Superior temporal gyrus (tissue), 1 donor: ENCODE measurements at regions not wholly inside any gene's neighbourhood (a gene's known extent, or its start where the extent isn't known, plus 50 kb on each side); places are given as distances from the start of the nearest gene placed in this dataset.

Source experiments
- DNase-seq: peaks from one replicate; pipeline ENCODE4 v3.0.0-alpha.2; 2016; ENCODE audit errors: extremely low spot score

DNA sequence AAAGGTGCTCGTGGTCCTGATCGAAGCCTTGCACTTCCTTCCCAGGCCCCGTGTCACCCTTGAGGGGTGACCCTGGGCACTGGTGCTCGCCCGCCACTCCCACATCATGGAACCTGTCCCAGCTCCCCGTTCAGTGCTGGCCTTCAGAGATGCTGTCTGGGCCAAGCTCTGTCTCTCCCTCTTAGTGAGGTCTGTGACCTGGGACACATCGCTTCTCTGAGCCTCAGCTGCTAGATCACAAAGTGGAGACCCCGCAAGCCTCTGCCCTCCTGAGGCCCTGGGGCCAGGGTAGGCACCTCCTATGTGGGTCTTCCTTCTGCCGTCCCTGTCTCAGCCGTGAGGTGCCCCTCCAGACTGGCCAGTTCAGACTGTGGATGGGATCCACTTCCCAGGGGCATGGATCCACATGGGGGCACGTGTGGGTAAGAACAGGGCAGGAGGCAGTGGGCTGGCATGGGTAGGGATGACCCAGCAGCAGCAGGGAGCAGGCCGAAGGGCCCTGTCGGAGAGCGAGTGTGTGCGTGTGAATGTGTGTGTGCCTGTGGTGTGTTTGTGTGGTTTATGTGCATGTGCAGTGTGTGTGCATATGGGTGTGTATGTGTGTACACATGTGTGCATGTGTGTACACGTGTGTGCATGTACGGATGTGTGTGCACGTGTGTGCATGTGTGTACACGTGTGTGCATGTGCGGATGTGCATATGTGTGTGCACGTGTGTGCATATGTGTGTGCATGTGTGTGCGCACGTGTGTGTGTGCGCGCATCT lies 1073.7 kb downstream of the BRD1 start:
- no peak for DNase-seq

DNA sequence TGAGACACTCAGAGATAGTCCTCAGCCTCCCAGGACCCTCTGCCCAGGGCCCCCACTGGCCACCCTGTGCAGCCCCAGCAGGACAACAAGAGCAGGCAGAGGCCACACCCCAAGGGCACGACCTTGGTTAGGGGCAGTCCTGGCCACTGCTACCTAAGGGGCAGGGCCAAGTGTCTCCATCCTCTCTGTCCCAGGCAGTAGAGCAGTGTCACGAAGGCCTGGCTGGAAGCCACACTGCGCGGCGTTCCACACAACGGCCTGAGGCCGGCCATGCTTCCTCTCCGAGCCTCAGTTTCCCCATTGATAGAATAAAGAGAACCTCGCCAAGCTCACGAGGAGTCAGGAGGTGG lies 1074.3 kb downstream of the BRD1 start:
- DNase-seq = no peak

- DNase-seq = no peak
Measured at GRCh38 chr22:48752451-48753380, 1075.0 kb downstream of the BRD1 start.

DNA sequence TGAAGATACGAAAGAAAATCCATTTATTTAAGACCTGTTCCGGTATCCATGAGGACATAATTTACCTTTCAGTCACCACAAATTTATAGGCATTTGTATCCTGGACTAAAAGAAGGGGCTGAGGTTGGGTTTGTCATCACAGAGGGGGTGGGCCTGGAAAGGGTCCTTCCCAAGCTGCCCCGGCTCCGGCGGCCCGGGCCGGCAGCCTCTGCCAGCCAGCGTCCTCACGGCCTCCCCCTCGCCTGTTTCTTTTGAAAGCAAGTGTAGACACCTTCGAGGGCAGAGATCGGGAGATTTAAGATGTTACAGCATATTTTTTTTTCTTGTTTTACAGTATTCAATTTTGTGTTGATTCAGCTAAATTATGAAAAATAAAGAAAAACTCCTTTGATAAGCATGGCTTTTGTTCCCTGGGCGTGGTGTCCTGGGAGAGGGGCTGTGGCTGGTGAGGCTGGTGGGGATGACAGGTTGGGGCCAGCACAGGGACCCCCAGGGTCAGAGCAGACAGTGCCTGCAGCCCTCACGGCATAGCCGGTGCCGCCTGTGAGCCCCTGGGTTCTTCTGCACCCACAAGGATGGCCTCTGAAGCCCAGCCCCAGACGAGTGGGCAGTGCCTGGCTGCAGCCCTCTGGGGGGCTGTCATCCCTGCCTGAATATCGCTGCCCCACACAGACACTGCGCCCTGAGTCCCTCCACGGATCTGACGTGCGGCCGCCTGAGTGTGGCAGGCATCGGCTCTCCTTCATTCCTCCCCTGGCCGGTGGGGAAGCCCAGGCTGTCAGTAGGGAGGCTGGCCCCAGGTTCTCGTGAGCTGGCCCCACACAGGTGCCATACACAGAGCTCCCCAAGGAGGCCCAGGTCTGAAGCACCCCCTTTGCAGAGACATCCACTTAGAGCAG lies 1075.9 kb downstream of the BRD1 start:
- no peak for DNase-seq

DNA sequence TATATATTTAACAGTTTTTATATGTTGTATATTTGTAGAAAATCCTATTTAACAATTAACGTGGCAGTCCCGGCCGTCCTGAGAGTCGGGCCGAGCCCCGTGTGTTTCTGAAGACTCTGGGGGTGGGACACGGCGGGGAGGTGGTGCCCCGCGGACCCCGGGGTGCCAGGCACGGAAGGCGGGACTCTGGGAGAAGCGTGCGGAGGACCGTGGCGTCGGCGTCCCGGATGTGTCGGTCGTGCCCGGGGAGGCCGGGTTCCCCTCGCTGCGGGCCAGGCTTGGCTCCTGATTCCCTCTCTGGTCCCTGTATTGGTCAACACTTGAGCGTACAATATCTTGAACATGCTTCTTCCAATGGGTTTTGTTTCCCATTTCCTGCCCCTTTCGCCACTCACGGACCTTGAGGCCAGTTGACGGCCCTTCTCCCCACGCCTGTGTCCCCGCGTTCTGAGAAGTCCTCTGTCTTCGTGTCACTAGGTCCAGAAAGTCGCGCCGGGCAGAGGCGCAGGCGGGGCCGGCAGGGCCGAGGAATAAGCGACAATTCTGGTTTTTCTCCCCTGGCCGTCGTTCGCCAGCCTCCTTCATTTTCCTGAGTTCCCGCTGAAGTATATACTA lies 1076.7 kb downstream of the BRD1 start:
- no peak for DNase-seq

GRCh38 chr22:48750282-48750681 lies 1077.4 kb downstream of the BRD1 start:
- DNase-seq = no peak

- DNase-seq = no peak
Measured at GRCh38 chr22:48749555-48750227, 1078.0 kb downstream of the BRD1 start.

DNA sequence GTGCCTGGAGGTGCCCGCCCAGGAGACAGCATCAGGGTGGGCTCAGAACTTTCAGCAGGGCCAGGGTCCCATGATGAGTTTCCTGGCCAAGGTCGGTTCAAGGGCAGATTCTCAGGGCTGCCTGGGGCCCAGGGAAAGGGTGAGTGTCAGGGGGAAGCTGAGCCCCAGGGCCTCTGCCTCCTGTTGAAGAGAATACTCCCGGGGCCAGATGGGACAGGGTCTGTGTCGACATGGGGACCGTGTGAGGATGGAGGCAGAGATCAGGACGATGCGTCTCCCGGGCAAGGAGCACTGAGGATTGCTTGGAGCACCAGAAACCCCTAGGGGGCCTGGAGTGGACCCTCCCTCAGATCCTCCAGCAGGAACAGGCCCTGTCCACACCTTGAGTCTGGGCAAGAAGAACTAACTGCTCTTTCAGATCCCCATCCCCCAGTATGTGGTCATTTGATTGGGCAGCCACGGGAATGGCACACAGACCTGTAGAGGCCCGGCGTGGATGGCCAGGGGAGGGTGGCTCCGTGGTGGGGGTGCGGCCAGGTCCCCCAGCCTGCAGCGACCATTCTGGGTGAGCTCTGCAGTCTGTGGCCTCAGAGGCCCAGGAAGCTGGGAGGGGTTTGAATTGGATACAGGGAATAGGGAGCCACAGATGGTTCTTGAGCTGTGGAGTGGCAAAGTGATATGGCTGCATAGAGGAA lies 1078.7 kb downstream of the BRD1 start:
- DNase-seq = no peak

- no peak for DNase-seq
Measured at GRCh38 chr22:48748113-48748859, 1079.4 kb downstream of the BRD1 start.

DNA sequence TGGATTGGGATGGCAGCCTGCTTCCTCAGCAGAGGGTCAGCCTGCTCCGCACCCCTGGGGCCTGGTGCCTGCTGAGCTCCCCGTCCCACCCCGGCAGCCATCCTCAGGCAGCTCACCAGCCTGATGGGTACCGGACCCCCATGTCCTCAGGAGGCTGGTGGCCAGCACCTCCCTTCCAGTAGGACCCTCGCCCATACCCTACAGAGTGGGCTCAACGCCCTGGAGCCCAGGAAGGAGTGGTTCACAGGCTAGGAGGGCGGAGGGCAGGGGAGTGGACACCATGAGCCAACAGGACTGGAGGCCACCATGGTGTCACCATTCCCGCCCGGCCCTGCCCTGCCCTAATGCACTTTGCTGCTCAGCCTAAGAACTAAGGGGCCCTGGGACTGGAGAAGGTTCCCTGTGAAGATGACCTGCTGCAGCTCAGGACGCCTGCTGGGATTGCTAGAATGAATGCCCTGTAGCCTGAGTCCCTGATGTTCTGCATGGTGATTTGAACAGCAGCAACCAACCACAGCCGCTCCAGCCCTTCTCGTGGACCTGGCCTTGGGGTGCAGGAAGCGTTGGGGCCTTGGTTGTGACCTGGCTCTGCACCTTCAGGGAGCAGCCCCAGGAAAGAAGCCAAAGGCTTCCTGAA lies 1080.8 kb downstream of the BRD1 start:
- no peak for DNase-seq

DNA sequence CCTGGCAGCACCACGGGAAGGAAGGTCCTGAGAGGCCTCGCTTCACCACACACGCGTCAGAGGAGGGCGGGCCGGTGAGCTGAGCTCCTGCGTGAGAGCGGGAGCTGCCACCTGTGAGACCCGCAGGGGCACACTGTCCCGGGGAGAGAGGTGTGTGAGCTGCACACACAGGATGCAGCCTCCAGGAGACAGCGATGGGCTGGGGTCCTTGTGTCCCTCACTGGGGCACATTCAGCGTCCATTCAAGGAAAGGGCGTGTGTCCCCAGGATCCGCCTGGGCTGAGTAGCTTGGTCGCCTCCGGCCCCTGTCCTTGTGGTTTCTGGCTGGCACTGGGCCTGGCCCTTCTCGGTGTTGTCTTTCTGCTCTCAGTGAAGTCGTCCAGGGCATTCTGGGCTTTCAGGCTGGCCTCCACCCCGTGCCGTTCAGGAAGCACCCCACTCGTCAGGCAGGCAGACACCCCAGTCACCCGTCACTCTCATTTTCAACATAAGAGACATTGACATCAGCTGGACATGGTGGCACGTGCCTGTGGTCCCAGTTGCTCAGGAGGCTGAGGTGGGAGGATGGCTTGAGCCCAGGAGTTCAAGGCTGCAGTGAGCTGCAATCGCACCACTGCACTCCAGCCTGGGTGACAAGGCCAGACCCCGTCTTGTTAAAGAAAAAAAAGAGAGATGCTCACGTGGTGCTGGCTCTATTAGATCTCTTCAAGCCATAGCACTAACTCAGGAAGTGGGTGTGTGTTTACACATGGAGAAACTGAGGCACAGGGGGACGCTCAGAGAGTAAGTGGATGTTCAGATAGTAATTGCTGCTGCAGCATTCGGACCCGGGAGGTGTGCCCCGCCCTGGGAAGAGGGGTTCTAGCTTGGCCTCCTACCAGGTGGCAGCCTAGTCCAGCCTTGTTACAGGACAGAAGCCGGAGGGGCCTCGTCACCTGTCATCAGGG lies 1081.6 kb downstream of the BRD1 start:
- DNase-seq = no peak

GRCh38 chr22:48744967-48745841 lies 1082.5 kb downstream of the BRD1 start:
- no peak for DNase-seq

DNA sequence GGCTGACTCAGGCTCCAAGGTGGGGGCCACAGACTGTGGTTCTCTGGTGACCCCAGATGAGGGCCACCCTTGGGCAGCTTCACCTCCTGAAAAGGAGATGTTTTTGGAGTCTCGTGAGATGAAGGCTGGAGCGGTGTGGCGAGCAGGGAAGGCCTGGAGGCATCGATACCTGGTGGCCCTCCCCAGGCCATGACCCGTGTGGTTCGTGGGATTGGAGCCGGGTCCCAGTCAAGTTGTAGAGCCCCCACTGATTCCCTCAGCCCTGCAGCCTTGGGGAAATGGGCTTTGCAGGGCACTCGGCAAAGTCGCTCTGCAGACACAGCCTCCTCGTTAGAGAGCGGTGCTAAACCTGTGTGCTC lies 1083.4 kb downstream of the BRD1 start:
- no peak for DNase-seq

DNA sequence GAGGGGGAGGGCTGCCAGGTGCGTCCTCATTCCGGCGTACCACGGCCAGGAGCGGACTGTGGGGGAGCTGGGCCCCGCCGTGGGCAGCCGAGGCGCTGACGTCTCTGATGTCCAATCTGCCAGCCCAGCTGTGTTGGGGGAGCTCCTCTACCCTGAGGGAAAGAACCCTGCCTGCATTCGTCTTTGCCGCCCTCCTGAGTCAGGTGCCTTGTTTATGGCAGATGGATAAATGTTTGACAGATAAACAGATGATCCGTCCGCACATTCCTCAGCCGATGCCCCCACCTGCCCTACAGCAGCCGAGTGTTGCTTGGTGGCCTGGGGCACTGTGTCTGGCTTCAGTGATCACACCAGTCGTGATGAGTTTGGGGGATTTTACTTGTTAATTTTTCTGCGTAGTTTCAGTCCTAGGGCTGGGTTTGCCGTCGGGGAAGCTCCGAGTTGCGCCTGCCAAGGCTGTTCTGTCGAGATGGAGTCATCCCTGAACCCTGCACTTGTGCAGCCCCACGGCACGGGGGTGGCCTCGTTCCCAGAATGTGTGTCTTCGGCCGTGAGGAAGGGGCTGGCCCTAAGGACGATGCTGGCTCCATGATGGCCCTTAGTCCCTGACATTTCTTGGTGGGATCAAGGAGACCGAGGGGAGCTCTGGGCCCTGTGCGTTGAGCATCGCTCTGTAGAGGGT lies 1083.9 kb downstream of the BRD1 start:
- DNase-seq = no peak

DNA sequence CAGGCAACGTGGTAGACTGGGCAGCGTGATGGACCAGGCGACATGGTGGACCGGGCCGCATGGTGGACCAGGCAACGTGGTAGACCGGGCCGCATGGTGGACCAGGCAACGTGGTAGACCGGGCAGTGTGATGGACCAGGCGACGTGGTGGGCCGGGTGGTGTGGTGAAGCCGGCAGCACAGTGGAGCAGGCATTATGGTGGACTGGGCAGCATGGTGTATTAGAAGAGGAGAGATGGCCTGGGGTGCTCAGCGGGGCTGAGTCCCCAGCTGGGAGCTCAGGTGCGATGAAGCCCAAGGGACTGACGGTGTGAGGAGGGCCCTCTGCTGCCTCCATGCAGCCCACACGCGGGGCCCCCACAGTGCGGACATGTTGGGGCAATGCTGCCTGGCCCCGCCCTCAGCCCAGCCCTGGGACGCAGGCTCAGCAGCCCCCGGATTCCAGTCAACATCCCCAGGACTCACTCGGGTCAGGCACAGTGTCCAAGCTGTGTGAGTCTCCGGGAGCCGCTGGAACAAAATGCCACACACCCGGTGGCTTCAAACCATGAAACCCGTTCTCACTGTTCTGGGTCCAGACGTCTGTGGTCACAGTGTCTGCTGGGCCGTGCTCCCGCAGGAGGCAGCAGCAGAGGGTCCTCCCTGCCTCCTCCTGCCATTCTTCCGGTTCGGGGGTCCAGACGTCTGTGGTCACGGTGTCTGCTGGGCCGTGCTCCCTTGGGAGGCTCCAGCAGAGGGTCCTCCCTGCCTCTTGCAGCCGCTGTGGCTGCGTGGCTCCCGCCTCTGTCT lies 1084.9 kb downstream of the BRD1 start:
- DNase-seq = no peak

DNA sequence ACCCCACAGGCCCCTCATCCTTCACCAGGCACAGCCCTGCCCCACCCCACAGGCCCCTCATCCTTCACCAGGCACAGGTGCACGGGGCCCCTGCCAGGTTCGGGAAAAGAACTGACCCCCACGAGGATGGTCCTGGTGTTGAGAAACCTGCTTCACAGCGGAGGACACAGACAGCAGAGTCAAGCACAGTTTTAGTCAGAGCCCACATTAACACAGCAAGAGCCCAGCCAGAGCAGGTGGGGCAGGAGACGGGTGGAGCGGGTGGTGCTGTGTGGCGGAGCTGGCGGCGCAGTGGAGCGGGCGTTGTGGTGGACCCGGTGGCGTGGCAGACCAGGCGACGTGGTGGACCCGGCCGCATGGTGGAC lies 1085.5 kb downstream of the BRD1 start:
- DNase-seq = no peak
